DLD1 (cell line): ENCODE measurements at regions not wholly inside any gene's neighbourhood (a gene's known extent, or its start where the extent isn't known, plus 50 kb on each side); places are given as distances from the start of the nearest gene placed in this dataset.

Experiments
- in situ Hi-C: cut with HindIII; loops from 2 replicates; pipeline ENCODE4 v1.10.0; 2017; ENCODE audit warnings: low sequenced_read_pairs

DNA sequence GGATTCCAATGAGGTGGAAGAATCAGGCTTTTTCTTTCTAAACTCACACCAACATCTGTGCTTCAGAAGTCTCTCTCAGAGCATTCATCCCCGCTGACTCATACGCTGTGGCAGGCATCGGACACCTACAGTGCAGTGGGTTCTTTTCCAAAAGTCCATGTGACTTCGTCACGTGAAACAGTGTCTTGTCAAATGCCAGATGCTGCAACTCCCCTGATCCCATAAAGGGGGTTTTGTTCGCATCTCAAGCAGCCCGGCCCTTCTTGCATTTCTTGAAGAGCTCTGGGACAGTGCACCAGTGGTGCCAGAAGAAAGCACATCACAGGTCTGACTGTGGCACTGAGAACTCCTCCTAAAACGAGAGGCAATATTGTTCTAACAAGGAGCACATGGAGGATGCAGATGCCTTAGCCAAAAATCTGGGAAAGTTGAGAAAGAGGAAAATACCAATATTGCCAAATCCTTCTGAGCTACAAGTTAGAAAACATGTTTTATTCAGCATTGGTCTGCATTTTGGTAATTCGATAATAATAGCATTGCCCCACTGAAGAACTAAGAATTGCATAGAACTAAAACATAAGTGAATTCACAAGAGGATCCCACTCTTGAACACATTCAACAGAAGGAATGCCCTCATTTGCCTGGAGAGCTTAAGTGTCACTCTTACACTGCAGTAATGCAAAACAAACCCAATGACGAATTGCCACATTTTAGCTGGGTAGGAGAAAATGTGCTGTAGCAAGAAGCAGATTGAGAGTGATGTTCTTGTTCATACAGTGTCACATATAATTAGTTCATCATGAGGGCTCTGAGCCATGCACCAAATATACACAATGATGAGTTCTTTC is 204.4 kb downstream of the CXCL12 start:
- in situ Hi-C loops = no loop called here

DNA sequence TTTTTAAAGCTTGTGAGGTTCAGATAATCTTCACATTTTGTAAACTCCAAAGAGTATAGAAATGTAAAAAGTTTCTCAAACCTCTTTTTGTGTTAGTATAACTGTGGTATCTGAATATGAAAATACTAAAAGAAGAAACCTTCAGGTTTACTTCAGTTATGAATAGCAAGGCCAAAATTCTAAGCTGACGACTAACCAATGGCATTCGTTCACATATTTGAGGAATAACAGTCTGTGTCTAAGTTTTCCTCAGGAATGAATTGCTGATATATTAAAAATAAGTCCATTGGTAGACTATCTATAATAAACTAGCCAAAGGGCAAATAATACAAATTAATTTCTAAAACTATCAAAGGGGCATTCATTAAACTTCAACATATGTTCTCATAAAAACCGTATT is 206.0 kb downstream of the CXCL12 start:
- in situ Hi-C loops = no loop called here

DNA sequence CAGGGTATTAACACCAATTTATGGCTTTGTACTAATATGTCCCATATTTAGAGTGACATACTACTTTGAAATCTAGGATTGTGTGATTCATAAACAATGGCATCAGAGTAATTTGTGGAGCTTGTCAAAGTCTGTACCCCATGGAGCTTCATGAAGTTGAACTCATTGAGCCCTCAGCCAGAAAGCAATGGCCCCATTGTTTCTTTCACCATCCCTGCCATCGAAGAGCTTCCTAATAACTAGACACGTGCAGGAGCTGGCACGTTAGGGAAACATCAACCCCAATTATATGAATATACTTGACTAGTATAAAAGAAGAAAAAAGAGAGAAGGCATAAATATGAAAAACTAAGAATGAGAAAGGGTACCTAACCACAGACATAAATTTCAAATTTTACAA is 206.6 kb downstream of the CXCL12 start:
- in situ Hi-C loops = no loop called here

DNA sequence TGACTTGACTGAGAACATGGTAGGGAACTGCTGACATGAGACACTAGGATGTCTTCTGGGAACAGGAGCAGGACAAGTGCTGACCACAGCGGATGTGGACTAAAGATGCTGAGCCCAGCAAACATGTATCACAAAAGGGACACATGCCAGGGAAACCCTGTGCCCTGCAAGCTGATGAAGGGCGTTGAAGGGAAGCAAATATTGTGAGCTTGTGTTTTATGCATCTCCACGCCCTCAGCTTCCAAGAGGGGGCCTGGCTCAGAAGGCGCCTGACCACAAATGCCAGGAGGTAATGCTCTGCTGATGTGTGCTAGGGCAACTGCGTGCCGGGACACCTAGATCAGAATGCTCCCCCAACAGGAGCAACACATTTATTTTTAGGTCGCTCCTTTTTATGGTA is 207.3 kb downstream of the CXCL12 start:
- in situ Hi-C loops = no loop called here

DNA sequence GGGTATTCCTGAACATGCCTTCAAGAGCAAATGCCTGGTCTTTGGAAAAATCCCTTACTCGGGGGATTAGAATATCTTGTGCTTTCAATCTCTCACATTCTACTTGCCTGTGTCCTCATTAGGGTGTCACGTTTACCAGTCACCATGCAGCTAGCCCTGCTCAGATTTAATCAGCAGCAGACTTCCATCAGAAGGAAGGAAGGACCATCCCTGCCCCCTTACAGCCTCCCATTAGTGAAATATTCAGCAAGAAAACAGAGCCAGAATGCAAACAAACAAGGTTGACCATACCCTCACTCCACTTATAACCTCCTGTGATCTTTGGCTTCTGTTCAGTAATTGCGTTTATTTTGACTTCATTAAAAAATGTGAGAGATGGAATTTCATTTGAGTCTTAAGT is 208.6 kb downstream of the CXCL12 start:
- in situ Hi-C loops = no loop called here

DNA sequence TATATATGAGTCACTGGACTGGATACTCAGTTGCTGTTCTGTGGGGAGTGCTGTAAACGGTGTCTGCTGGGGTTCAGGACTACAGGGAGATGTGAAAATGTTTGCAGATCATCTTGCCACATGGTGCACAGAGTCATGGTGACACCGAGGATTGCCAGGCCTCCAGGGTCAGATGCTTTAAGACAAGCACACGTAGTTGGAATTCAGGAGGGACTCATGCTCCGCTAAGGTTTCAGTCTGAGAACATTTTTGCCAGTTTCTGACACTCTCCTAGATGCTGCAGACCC is 211.3 kb downstream of the CXCL12 start:
- in situ Hi-C loops = no loop called here

DNA sequence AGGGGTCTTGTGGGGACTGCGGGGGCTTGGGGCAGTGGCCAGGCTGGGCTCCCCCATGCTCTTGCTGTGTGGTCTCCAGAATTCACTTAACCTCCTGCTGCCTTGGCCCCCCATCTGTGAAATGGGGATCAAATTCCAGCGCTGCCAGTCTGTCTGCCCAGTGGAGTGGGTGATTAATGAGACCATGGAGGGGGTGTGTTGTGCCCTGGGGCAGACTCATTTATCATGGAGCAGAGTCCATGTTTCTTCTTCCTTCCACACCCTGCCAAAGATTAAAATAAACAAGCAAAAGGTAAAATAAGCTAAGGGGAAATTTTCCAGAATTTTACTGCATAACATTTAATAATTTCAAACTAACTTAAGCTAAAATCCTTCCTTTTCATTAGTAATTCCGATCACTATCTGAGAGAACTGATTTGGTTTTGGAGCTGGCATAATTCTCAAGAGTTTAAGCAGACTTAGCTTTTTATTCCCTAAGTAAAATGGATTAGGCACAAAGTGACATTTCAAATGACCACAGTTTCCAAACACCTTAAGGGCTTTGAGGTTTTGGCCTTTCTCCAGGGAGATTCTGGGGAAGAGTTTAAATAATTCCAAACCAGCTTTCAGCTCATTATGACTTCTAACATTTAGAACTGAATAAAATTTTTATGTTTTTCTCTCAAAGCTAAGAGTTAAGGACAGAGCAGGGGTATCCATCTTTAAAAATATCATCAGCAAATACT is 211.9 kb downstream of the CXCL12 start:
- in situ Hi-C loops = no loop called here

DNA sequence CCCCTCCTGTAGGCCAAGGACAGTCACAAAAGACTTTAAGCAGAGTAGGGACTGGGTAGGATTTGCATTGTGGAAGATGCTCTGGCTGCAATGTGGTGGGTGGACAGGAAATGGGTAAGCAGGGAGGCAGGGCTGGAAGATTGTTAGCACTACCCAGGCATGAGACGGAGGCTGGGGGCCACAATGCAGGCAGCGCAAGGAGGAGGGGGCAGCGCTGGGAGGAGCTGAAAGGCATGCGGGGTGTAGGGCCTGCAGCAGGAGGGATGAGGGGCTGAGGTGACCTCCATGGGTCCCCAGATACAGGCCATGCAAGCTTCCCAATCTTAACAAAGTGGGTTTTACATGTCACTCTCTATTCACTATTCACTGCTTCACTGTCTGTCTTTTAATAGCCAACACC is 213.1 kb downstream of the CXCL12 start:
- in situ Hi-C loops = no loop called here

DNA sequence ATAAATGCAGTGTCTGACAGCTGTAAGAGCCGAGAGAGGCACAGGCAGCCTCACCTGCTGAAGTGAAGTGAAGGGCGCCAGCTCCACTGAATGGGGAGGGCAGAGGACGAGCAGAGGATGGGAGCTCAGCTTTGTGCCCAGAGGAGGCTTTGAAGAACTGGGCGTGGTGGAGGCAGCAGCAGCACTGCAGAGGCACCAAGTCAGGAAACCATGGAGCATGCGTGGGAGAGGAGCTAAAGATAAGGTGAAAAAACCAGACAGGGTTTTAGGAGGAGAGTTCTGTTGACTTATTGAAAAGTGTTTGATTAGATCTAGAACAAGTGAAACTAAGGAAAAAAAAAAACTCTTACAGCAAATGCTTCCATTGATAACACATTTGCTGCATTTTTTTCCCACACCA is 216.4 kb downstream of the CXCL12 start:
- in situ Hi-C loops = no loop called here

DNA sequence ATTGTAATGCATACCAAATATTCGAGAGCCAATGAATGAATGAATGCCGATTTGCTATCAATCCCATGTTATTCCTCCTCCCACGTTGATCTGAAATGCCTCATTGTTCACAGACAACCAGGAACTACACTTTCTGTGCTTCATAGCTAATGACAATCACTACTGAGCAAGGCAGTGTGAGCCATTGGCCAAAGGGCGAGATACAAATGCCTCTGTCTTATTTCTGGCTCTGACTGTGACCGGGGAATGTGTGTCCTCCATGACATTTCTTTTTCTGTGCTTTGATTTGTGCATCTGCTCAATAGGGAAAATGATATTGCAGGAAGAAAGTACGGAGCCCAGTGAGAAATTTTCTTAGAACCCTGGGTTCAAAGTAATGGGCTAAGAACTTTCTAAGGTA is 217.1 kb downstream of the CXCL12 start:
- in situ Hi-C loops = no loop called here

DNA sequence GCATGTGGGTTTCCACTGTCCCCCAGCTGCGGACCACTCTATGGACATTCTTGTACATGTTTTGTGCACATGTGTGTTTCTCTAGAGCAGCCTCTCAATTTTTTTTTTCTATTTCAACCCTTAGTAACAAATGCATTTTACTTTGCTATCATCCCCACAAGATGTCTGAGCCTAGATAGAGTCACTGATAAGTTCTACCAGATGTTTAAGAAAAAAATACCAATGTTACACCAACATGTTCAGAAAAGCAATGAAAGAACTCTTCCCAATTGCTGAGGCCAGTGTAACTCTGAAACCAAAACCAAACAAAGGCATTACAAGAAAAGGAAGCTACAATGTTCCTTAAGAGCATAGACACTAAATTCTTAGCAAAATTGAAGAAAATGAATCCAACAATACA is 218.5 kb downstream of the CXCL12 start:
- in situ Hi-C loops = no loop called here

DNA sequence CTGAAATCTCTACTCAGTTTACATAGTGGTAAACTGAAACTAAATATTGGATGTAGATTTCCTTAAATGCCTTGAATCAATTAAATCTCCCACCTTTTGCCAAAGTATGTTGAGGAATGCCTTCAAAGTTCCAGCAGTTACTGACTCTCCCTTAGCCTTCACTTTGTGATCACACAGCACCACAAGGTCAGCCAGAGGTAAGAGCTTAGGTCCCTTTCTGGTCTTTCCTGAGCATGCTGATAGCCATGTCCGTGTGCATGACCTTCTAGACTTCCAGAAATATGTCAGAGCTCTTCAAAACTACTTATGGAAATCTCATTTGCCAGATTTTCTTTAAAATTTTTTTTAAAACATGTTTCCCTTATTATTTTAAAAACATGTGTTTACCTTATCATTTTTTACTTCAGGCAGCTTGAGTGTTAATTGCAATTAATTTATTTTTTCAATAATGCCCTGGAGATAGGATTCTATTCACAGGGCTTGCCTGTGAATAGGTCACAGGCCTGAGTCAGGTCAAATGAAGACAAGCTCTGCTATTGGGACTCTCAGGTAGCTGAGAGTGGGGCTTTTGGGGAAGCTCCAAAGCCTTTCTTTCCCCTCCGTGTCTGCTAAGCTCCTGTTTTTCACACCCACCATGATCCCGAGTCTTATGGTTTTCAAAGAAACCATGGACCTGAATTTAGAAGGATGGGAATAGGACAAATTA is 220.5 kb downstream of the CXCL12 start:
- in situ Hi-C loops = no loop called here

DNA sequence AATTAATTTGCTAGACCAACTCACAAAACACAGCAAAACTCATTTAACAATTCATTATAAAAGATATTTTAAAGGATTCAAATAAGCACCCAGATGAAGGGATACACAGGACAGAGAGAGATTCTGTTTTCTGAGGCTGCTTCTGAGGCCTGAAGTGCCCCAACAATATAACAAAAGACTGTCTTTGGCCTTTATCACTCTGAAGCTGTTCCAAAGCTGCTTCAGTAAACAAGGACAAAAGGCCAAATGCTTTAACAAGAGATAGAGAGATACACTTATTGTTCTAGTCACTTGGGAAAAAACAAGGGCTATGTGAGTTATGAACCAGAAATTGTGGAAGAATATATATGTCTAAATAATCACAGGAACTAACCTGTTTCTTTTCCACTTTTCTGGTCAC is 223.7 kb downstream of the CXCL12 start:
- in situ Hi-C loops = no loop called here

DNA sequence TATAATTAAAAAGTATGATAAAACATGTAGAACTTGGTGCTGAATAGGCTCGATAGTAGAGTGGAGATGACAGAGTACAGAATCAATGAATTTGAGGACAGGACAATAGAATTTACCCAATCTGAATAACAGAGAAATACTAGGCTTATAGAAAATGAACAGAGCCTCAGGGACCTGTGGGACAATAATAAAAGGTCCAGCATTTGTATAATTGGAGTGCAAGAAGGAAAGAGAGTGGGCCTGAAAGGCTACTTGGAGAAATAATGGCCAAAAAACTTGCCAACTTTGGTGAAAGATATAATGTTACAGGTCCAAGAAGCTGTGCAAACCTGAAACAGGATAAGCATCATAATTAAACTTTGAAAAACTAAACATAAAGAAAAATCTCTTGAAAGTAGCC is 227.3 kb downstream of the CXCL12 start:
- in situ Hi-C loops = no loop called here

DNA sequence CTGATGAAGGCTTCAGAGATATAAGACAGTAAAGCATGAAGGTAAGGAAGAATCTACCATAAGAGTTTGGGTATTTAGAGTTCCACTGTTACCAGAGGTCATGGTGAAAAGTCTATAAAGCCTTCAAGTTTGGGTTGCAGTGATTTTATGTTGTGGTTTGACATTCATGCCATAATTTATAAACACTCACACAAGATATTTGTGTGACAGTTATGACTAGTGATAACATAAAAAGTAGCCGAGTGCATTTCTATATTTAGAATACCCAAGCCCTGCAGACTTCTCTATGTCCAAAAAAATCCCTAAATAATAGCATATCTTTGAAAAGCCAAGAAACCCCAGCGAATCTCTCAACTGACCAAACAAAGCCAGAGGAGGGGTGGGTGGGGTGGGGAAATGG is 229.9 kb downstream of the CXCL12 start:
- in situ Hi-C loops = no loop called here

DNA sequence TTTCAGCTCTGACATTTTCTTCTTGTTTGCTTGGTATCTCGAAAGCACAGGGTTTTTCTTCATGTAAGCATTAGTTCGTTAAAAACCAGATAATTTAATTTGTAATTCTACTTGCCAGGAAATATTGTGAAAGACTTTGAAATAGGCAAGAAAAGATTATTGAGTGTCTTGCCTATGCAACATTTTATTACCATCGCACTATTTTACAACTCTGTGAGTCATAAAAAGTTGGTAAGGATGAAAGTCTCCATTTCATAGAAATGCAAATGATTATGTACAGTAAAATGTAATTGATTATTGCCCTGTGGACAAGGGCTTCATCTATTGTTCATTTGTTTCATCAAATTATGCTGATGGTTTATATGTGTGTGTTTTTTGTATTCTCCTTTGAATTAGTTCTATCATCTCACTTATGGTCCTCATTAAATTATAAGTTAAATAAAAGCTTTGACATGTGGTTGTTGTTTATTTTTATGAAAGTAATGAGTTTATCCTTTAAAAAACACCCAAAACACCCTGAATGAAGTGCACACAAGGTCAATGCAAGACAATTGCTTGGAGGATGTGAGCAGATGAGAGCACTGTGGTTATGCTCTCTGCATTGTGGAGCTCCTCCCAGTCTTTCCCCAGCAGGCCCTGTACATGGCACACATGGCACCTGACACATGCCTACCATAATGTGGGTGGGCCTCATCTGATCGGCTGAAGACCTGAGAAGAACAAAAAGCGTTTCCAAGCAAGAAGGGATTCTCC is 230.8 kb downstream of the CXCL12 start:
- in situ Hi-C loops = no loop called here

DNA sequence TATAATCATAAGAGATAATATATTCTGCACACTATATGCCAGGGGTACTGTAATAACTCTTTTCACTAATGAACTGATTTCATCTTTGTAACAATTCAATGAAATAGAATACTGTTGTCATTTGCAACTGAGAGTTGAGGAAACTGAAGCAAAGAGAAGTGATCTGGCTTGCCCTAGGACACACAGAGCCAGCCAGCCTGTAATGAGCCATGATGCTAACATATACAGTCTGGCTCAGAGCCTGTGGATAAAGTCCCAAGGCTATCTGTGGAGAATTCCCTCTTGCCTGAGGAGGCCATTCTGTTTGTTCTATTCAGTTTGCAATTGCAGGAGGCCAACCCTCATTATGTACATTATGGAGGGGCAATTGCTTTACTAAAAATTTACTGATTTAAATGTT is 241.3 kb downstream of the CXCL12 start:
- in situ Hi-C loops = no loop called here

DNA sequence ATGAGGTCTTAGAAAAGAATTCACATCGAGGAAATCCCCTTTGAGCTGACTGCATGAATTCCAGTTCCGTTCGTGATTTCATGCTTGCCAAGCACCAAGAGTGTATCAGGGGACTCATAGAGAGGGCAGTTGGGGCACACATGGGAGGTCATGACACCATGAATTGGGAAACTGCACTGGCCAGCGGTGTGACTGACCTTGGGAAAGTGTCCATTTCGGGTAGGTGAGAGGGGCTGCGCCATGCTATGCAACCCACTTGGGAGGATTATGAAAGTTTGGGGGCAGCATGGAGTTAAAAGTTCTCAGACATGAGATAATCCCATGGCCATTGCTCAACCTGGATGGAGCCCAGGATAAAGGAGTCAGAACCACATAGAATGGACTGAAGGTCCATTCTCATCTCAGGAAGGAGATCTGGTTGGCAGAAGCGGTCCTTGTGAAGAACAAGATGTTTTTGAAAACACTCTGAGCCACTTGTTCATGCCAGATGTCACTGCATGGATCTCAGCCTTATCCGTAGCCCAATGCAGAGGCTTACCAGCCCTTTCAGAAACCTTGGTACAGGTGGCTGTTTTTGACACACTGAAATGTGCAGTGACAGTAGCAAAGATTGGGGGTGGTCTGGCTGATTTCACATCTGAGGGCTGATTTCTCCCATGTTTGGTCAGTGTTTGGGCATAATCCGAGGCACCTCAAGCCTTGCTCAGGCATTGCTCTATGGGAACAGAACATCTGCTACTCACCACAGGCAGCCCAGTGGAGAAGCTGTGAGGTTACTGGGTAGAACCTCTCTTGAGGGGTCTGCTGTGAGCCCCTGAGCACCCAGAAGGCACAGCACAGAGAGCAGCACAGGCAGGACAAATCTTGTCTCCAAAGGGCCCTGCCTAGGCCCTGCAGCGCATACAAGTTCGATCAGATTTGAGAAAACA is 252.3 kb downstream of the CXCL12 start:
- in situ Hi-C loops = no loop called here

DNA sequence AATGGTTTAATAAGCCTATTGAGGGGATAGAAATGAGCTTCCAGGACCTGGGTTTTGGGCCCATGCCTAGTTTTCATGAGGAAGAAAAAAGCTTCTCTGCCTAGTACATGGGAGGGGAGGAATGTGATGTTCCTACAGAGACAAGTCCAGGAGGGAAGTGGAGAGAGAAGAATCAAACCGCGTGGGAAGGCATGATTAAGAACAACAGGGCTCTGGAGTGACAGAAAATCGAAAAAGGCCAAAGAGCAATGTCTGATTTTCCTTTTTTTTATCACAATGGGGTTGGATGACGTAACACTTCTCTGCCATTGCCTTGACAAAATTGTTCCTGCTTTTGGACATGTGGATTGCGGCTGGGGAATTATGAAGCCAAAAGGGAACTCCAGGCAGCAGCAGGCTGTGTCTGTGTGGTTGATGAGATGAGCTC is 258.6 kb downstream of the CXCL12 start:
- in situ Hi-C loops = no loop called here

DNA sequence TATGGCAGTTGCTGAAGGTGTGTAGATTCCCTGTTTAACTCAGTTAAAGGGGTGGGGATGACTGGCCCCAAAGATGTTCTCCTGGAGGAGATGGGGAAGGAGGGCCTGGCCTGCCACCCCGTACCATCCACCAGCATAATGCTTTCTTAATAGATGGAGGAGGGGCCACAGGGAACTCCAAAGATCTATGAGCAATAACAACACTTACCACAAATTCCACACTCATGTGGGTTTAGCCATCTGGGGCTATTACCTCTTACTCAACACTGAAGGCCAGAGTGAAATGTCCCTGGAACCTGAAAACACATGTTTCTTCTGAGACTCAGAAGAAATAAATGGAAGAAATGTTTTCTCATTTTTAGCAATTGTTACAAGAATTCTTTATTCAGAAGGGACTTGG is 259.0 kb downstream of the CXCL12 start:
- in situ Hi-C loops = no loop called here
